GM21390 (cell line): ENCODE measurements at regions not wholly inside any gene's neighbourhood (a gene's known extent, or its start where the extent isn't known, plus 50 kb on each side); places are given as distances from the start of the nearest gene placed in this dataset.

Experiments used
- ATAC-seq: cut with Tn5 transposase; IDR thresholded peaks from one replicate; pipeline ENCODE4 v1.9.1; 2021; ENCODE audit not compliant: unreplicated experiment

GRCh38 chr1:170267317-170267716 lies 121.6 kb downstream of the NTMT2 start:
- ATAC-seq: no peak

GRCh38 chr1:170271430-170272161 lies 125.8 kb downstream of the NTMT2 start:
- no peak for ATAC-seq

- no peak for ATAC-seq
These were observed 127.8 kb downstream of the NTMT2 start for GRCh38 chr1:170273291-170274130.

GRCh38 chr1:170274131-170274501 lies 128.4 kb downstream of the NTMT2 start:
- no peak for ATAC-seq

- ATAC-seq: no peak
These were observed 132.2 kb downstream of the NTMT2 start for GRCh38 chr1:170277985-170278384.

DNA sequence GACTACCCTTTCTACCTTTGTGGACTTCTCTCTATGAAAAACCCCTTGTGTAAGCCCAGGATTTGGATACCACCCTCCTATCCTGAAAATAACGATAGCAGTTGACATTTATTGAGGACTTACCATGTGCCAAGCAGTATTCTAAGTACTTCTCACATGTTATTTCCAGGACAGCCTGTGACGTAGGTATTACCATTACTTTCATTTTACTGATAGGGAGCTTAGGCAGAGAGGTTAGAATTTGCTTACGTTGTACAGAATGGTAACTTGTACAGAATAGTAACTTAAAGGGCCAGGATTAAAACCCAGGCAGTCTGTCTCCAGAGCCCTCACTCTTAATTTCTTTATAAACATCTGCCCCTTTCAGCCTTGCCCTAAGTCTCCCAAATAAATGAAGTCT lies 138.3 kb downstream of the NTMT2 start:
- no peak for ATAC-seq

DNA sequence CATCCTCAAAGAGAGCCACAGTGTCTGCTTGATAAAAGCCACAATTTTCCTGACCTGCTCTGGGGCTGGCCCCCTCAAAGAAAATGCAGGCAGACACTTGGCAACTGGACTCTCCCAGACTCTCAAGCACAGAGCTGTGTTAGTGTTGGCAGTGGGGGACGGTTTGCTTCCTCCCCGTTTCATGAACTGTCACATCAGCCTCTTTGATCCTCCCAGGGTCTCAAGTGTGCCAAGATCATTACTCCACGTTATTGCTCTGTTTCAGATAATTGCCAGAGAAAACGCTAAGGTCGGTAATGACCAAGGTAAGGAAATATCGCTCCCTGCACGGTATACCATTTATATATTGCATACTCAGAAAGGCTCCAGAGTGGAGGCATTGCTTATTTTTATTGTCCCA lies 138.8 kb downstream of the NTMT2 start:
- ATAC-seq: no peak

- no peak for ATAC-seq
These were observed 139.2 kb downstream of the NTMT2 start for GRCh38 chr1:170284951-170285350.

- ATAC-seq: no peak
These were observed 142.4 kb downstream of the NTMT2 start for GRCh38 chr1:170288155-170288554.

- no peak for ATAC-seq
These were observed 144.5 kb downstream of the NTMT2 start for GRCh38 chr1:170290276-170290675.

- no peak for ATAC-seq
These were observed 145.2 kb downstream of the NTMT2 start for GRCh38 chr1:170290991-170291390.

DNA sequence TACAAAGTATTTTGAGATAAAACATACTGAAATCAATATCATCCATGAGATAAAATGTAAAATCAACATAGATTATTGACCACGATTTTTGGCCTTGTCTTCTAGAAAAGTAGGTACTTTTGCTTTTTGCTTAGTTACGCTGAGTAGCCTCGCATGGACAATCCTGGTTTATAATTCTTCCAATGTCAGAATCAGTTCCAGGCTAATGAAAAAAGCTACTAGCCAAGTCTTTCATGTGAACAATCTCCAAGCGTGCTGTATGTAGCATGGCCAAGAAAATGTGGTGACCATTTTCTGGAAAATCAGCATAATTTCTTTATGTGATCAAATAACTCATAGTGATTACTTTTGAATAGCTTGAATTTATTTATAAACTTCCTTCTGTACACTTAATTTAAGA lies 145.8 kb downstream of the NTMT2 start:
- ATAC-seq: no peak

DNA sequence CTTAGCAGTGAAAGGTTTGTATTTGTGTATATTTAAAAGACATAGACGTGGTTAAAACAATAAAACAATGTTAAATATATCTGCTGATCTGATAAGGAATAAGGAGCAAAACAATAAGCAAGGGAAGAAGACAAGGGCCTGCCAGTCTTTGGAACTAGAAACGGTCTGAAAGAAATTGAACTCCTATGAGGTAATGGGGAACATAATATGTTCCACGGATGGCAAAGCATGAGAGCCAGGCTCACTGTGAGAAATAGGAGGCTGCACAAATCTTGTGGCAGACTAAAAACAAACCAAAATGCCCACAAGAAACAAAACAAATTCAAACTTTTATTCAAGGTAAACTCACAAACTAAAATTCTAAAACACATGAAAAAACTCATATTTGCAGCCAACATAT lies 150.5 kb downstream of the NTMT2 start:
- ATAC-seq: no peak

DNA sequence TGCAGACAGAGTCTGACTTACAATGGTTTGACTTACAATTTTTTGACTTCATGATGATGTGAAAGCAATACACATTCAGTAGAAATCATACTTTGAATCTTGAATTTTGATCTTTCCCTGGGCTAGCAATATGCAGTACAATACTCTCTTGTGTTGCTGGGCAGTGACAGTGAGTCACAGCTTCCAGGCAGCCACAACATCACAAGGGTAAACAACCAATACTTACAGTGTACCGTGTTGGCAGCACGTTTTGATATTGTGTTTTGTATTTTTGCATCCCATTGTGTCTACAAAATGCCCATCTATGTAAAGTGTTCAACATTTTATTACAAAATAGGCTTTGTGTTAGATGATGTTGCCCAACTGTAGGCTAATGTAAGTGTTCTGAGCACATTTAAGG lies 150.9 kb downstream of the NTMT2 start:
- no peak for ATAC-seq

- ATAC-seq: no peak
These were observed 155.8 kb downstream of the NTMT2 start for GRCh38 chr1:170301596-170301995.

DNA sequence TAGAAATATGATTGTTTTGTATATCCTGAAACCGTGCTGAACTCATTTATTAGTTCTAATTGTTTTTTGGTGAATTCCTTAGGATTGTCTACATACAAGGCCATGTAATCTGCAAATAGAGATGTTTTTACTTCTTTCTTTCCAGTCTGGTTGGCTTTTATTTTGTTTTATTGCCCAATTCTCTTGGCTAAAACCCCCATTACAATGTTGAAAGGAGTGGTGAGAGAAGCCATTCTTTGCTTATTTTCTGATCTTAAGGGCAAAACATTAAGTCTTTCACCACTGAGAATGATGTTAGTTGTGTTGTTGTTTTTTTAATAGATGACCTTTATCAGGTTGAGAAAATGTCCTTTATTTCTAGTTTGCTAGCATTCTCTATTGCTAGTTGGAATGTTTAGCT lies 157.3 kb downstream of the NTMT2 start:
- no peak for ATAC-seq

GRCh38 chr1:170305777-170306512 lies 160.2 kb downstream of the NTMT2 start:
- ATAC-seq: no peak

DNA sequence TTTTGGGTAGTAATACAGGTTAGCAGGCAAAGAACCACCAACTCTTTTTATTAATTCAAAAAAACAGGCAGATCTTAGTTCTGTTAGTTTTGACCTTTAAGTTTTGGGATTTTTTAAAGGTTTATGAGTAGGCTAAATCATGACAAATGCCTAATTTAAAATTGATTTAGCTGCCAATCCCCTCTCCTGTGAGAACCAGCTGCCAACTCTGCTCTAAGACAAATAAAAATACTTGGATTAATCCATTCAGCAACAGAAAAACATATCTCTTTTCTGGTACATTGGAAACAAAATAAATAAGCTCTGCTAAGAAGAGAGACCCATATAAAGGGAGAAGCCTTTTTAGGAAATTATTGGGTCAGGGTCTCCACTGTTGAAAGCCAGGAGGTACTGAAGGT lies 160.8 kb downstream of the NTMT2 start:
- no peak for ATAC-seq

DNA sequence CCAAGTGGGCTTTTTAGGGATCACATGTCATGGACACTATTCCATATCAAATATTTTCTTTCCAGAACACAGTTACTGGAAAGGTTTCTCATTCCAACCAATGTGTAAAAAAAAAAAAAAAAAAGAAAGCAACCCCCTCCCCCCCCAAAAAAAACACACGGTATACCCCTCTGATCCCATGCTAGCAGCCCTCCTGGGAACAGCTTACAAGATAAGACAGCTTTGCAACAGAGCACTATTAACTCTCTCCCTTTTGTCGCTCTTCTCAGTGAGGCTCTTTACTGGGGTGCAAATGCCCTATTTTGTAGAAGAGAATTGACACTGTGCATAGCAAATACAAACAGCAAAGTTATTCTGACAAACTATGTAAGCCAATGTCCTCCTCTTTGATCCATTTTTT lies 161.2 kb downstream of the NTMT2 start:
- ATAC-seq: no peak

DNA sequence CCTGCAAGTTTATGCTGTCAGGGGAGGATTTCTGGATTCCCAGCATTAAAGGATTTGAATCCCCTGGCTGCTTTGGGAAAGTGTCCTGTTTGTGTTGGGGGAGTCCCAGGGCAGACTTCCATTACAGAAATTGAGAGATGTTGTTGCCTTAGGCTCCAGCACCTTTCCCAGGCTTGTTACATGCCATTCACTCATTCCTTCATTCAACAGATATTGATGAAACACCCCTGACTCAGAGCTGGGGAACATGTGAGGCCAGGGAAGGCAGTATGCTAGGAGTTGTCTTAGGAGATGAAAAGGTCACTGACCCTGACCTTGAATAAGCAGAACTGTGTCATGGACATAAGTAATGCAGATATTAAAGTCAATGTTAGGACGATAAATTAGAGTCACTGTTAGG lies 161.7 kb downstream of the NTMT2 start:
- no peak for ATAC-seq

DNA sequence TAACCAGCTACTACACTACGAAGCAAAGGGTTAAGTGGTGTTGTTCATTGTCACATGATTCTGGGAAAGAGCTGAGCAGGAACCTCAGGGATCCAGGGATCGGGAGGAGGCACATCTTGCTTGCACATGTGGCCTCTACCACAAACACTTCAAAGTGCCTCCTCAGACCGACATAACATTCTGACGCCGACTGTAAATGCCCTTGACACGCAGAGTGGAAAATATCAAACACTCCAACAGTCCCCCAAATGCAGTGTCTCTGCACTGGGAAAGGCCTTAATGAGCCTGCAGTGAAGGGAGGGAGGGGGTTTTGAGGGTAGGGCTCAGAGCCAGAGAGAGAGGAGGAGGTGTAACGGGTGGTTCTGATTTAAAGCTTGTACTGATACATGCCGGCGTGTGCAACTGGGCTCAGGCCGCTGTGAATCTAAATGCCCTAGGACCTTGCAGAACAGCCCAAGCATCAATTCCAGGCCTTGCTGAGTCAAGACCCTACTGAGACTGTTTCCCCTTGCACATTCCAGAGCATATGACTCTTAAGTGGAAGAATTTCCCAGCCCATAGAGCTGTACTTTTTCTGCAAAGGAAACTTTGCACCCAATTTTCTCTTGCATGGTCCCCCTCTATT lies 163.7 kb downstream of the NTMT2 start:
- no peak for ATAC-seq
